Lung (tissue), 11 donors: ENCODE measurements at regions not wholly inside any gene's neighbourhood (a gene's known extent, or its start where the extent isn't known, plus 50 kb on each side); places are given as distances from the start of the nearest gene placed in this dataset.
"Not testable (repeated sequence)": the region's sequence is repeated elsewhere in the genome, so short reads cannot be mapped to it uniquely, and the experiment has no call there.

Source experiments
- ATAC-seq: fragments of 200-7000 bp; cut with Tn5 transposase; one replicate; pipeline ENCODE4 v1.9.1; 2020; ENCODE audit warnings: moderate number of reproducible peaks; ENCODE audit not compliant: insufficient read depth, low FRiP score
- DNase-seq, 3 donors: peaks; one replicate each; pipeline ENCODE4 v3.0.0-alpha.2; 2013 to 2017
- H3K27ac ChIP-seq, 2 donors: one replicate each; pipeline ENCODE4 v1.5.1; 2013; ENCODE audit warnings: mild to moderate bottlenecking in 2 of 2, moderate library complexity in 2 of 2, control low read depth in 1 of 2, inconsistent platforms in 1 of 2, low read depth in 1 of 2, low read length in 1 of 2
- H3K27me3 ChIP-seq, 3 donors: one replicate each; pipeline ENCODE4 v1.5.1; 2013; ENCODE audit warnings: low read length in 2 of 3; ENCODE audit not compliant: control insufficient read depth in 3 of 3, insufficient read depth in 3 of 3
- H3K36me3 ChIP-seq, 4 donors: one replicate each; pipeline ENCODE4 v1.5.1; 2013; ENCODE audit warnings: low read length in 4 of 4, mild to moderate bottlenecking in 1 of 4, moderate library complexity in 1 of 4; ENCODE audit not compliant: control insufficient read depth in 4 of 4, insufficient read depth in 4 of 4
- H3K4me1 ChIP-seq, 5 donors: one replicate each; pipeline ENCODE4 v1.5.1; 2013; ENCODE audit warnings: low read length in 5 of 5, mild to moderate bottlenecking in 2 of 5, moderate library complexity in 1 of 5; ENCODE audit not compliant: control insufficient read depth in 5 of 5, insufficient read depth in 5 of 5
- H3K4me3 ChIP-seq: one replicate; pipeline ENCODE4 v1.5.1; 2013; ENCODE audit warnings: mild to moderate bottlenecking, control low read depth, moderate library complexity
- H3K9ac ChIP-seq, 2 donors: one replicate each; pipeline ENCODE4 v1.5.1; 2013; ENCODE audit warnings: low read length in 2 of 2, control low read depth in 1 of 2; ENCODE audit not compliant: insufficient read depth in 1 of 2
- H3K9me3 ChIP-seq, 4 donors: one replicate each; pipeline ENCODE4 v1.5.1; 2013; ENCODE audit warnings: low read length in 3 of 4, mild to moderate bottlenecking in 1 of 4, moderate library complexity in 1 of 4; ENCODE audit not compliant: control insufficient read depth in 4 of 4, insufficient read depth in 3 of 4
- WGBS, 2 donors: extraction: QIAGEN DNeasy Blood & Tissue Kit; methylation state at CpG; one replicate each; pipeline ENCODE4 v1.1.7; 2013; 5-methylcytosine and 5-hydroxymethylcytosine counted together
- TF ChIP-seq, protein P1 (sequence below): IDR thresholded peaks from 2 replicates; pipeline ENCODE4 v1.5.1; 2012; ENCODE audit warnings: mild to moderate bottlenecking; ENCODE audit errors: control extremely low read depth, extremely low read depth
- donor health status: control.
- donor health status: control.
- donor health status: Bipolar disorder and iron deficiency.
- donor health status: healthy.
- donor health status: DM: yes; HTN: yes; CAD: no.

DNA sequence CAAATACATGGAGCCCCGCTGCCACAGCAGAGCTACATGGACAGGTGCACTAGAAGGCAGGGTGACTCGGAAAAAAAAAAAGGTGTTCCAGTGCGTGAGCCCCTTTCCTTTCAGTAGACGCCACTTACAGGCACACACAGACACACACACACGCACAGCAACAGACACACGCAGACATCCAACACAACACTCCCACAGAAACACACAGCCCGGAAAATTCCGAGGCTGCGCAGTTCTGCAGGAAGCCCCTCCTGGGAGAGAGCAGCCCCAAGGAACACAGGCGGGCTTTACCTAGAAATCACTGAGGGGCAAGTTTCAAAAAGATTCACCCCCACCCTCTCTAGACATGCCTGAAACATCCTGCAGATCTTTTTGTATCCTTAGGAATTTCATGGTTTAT, 136.0 kb upstream of the WSB1 start:
- no peaks in the 10 kb centered on the region for H3K4me1 ChIP-seq
- H3K27ac ChIP-seq: no peak overlapping the region
- H3K27me3 ChIP-seq: no peaks in the 10 kb centered on the region
- peaks cover 0 to 28% (median 10%) of the 10 kb centered on the region in 4 donors for H3K9me3 ChIP-seq
- H3K9ac ChIP-seq: no peak overlapping the region
- no peak for DNase-seq
- no peaks in the 10 kb centered on the region for H3K36me3 ChIP-seq
- TF ChIP-seq, protein P1, sequence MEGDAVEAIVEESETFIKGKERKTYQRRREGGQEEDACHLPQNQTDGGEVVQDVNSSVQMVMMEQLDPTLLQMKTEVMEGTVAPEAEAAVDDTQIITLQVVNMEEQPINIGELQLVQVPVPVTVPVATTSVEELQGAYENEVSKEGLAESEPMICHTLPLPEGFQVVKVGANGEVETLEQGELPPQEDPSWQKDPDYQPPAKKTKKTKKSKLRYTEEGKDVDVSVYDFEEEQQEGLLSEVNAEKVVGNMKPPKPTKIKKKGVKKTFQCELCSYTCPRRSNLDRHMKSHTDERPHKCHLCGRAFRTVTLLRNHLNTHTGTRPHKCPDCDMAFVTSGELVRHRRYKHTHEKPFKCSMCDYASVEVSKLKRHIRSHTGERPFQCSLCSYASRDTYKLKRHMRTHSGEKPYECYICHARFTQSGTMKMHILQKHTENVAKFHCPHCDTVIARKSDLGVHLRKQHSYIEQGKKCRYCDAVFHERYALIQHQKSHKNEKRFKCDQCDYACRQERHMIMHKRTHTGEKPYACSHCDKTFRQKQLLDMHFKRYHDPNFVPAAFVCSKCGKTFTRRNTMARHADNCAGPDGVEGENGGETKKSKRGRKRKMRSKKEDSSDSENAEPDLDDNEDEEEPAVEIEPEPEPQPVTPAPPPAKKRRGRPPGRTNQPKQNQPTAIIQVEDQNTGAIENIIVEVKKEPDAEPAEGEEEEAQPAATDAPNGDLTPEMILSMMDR: no peak
- 88 to 92% methylated on average over 10 of the region's 10 CpGs for WGBS, 2 donors
- no peak for ATAC-seq
- H3K4me3 ChIP-seq: no peak overlapping the region

DNA sequence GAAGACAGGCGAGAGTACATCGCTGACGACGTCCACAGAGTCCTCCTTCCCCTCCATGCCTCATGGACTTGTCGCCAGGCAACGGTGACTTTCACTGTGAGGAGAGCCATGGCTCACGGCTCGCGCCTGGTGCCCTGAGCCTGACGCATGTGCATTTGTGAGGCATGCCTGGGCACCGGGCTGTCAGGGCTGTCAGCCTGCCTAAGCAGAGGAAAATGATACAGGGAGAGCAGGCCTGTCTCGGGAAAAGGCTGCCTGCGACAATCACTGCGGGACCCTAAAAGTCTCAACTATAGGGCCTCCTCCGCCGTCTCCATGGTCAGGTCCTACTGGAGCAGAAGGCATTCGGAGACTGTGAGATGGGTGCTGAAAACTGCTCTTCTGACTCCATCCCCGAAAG, 135.5 kb upstream of the WSB1 start:
- WGBS, 2 donors: 92 to 95% methylated on average over 18 of the region's 18 CpGs
- no peak for DNase-seq
- TF ChIP-seq, protein P1: no peak
- no peak overlapping the region for H3K27ac ChIP-seq
- H3K4me3 ChIP-seq: no peak overlapping the region
- H3K9ac ChIP-seq: no peak overlapping the region
- no peak for ATAC-seq
- H3K36me3 ChIP-seq: no peaks in the 10 kb centered on the region
- no peaks in the 10 kb centered on the region for H3K27me3 ChIP-seq
- peaks cover 0 to 26% (median 10%) of the 10 kb centered on the region in 4 donors for H3K9me3 ChIP-seq
- H3K4me1 ChIP-seq: no peaks in the 10 kb centered on the region

DNA sequence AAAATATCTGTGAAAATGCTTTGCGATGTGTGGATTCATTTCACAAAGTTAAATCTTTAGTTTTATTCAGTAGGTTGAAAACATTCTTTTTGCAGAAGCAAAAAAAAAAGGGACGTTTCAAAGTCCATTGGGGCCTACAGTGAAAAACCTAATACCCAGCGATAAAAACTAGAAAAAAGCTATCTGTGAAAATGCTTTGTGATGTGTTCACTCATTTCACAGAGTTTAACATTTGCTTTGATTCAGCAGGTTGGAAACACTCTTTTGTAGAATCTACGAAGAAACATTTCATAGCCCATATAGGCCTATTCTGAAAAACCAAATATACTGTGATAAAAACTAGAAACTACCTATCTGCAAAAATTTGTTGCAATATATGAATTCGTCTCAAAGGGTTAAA, 113.6 kb upstream of the WSB1 start:
- DNase-seq (no peak), ATAC-seq (no peak)
- no peak overlapping the region for H3K9ac ChIP-seq
- H3K36me3 ChIP-seq: no peaks in the 10 kb centered on the region
- no peak overlapping the region for H3K27ac ChIP-seq
- H3K27me3 ChIP-seq: no peaks in the 10 kb centered on the region
- H3K9me3 ChIP-seq: peaks cover 0 to 5% (median 2%) of the 10 kb centered on the region in 4 donors
- TF ChIP-seq, protein P1: no peak
- no peaks in the 10 kb centered on the region for H3K4me1 ChIP-seq
- H3K4me3 ChIP-seq: no peak overlapping the region
- 87 to 92% methylated on average over 5 of the region's 5 CpGs for WGBS, 2 donors

DNA sequence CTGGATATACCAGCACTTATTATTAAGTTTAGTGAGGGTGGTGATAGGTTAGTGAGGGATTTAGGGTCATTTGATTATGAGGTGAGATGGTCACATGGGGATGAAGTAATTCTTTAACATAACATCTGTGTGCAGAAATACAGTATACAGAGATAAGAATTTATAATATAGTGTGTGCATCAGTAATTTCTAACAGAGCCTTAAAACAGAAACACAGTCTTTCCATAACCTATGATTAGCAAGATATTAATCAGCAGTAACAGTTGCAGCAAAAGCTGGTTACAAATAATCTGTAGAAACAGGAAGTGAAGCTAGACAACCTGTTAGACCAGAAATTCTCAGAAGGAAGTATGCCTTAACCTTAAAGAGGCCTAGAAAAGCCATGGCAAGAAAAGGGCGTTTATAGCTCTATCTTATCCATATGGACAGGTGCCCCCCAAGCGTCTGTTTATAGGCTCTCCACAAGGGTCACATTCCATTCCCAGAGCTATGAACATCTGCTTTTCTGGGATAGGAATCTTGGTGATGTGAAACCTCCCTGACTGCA, 112.5 kb upstream of the WSB1 start:
- not testable (repeated sequence) for H3K27ac ChIP-seq, H3K9me3 ChIP-seq, H3K36me3 ChIP-seq, H3K27me3 ChIP-seq, H3K4me3 ChIP-seq, ATAC-seq, DNase-seq, H3K4me1 ChIP-seq, H3K9ac ChIP-seq
- 61 to 74% methylated on average over 2 of the region's 2 CpGs for WGBS, 2 donors
